ENCODE measurements at regions not wholly inside any gene's neighbourhood (a gene's known extent, or its start where the extent isn't known, plus 50 kb on each side); places are given as distances from the start of the nearest gene placed in this dataset.

DNA sequence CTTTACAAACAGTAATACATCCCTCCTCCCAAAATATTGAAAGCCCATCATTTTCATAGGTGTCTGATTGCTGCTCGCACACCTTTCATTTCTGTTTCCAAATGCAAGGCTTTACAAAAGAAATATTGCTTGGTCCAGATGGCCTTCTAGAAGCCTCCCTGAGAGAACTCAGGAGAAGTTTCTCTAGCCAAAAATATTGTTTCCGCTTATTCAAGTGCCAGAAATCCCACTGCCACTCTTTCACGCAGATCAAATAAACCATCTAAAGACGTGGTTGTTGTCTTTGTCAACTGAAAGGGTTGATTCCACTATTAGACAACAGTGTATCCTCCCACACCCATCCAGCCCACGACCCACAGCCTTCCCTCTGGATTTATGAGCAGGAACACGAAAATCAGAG lies 96.2 kb downstream of the ZIC5 start:
- TF ChIP-seq, protein P1, sequence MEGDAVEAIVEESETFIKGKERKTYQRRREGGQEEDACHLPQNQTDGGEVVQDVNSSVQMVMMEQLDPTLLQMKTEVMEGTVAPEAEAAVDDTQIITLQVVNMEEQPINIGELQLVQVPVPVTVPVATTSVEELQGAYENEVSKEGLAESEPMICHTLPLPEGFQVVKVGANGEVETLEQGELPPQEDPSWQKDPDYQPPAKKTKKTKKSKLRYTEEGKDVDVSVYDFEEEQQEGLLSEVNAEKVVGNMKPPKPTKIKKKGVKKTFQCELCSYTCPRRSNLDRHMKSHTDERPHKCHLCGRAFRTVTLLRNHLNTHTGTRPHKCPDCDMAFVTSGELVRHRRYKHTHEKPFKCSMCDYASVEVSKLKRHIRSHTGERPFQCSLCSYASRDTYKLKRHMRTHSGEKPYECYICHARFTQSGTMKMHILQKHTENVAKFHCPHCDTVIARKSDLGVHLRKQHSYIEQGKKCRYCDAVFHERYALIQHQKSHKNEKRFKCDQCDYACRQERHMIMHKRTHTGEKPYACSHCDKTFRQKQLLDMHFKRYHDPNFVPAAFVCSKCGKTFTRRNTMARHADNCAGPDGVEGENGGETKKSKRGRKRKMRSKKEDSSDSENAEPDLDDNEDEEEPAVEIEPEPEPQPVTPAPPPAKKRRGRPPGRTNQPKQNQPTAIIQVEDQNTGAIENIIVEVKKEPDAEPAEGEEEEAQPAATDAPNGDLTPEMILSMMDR (IDR thresholded peaks at IDR 0.05; ENCODE audit: low read depth, low read length) = no peak

DNA sequence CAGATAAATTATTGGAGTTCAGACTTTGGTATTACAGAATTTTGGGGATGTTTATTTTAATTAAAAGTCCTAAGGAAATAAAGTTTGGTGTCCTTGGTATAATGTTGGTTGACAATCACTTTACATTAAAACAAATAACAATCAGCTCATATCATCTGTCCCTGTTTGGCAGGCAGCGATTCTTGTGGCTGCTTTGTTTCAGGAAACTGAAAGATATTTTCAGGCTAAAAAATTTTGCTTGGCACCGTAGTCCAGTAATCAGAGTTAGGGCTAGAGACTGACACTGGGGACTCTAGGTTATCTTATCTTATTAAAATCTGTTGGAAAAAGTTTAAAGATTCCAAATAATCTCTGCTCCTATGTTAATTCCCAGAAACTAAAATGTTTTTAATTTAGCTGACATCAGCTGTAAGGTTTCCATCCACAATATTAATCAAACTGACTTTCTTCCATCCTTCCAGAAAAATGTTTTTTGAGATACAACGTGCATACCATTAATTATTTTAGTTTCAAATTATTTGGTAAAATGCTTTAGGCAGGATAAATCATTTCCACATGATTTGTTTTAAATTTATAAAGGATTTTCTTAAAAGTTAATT lies 97.6 kb downstream of the ZIC5 start:
- no peak overlapping the region for H3K4me3 ChIP-seq (ENCODE audit: low read depth, low read length)
- TF ChIP-seq, protein P1 (IDR thresholded peaks at IDR 0.05; ENCODE audit: low read depth, low read length) = no peak

More for the DNA sequence above, 96.2 kb downstream of the ZIC5 start:
- H3K4me3 ChIP-seq (ENCODE audit: low read depth, low read length) = no peak overlapping the region

DNA sequence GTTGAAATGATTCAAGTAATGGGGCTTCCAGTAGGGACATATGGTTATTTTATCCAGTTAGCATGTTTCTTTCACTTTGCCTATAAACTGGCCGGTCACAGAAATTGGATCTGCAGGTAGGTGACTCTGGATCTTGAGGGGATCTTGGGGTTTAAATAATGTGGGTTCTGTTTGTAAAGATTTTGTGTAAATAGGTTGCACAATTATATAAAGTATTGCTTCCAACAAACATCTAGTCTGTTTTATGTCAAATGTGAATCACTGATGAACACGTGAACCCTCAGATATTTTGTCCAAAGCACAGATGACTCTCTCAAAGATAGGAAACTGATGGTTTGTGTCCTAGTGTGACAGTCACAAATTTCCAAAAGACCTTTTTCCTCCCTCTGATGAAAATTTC lies 98.4 kb downstream of the ZIC5 start:
- H3K4me3 ChIP-seq (ENCODE audit: low read depth, low read length) = no peak overlapping the region
- TF ChIP-seq, protein P1 (IDR thresholded peaks at IDR 0.05; ENCODE audit: low read depth, low read length) = no peak

DNA sequence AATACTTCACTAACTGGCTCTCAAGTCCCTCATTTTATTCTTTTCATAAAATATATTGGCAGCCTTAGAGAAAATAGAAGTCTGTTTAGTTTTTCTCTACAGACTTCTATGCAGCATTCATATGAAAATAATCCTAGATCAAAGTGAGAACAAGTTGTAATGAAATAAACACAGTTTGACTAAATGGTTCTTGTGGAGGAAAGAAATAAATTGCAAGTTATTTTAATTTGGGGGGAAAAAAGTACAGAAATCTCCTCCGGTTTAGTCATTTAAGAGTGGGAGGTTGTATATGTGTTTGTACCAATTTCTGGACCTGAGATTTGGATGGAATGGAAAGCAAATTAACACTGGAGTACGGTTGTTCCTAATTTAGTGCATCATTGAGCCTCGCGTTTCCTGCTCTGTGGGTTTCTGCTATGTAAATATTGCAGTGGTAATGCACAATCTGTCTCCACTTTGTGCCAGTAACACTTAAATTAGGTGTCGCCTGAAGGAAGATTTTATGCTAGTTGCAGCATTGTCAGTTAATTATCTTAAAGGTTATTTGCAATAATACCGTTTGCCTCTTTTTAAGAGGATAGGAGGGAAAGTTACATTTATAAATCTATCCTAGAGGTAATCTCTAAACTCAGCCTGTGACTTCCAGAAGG lies 100.2 kb downstream of the ZIC5 start:
- TF ChIP-seq, protein P1 (IDR thresholded peaks at IDR 0.05; ENCODE audit: low read depth, low read length) = no peak

DNA sequence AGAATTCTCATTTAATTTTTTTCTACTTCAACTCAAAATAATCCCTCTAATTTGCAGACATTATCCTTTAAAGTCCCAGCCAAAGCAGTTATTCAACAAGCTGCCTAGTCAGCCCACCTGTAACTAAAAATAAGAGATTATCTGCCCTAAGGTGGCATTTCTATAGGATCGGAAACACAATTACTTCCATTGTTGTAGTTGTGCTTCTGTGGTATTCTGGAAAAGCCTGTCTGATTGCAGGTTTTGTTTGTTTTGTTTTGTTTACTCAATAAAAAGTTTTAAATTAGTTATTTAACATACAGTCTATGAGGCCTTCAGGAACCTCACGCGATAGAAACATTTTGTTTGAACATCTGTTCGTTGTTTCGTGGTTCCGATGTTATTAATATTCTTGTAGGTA lies 101.0 kb downstream of the ZIC5 start:
- H3K4me3 ChIP-seq (ENCODE audit: low read depth, low read length) = no peak overlapping the region
- TF ChIP-seq, protein P1 (IDR thresholded peaks at IDR 0.05; ENCODE audit: low read depth, low read length) = no peak

More for the DNA sequence above, 100.2 kb downstream of the ZIC5 start:
- H3K4me3 ChIP-seq (ENCODE audit: low read depth, low read length) = no peak overlapping the region

DNA sequence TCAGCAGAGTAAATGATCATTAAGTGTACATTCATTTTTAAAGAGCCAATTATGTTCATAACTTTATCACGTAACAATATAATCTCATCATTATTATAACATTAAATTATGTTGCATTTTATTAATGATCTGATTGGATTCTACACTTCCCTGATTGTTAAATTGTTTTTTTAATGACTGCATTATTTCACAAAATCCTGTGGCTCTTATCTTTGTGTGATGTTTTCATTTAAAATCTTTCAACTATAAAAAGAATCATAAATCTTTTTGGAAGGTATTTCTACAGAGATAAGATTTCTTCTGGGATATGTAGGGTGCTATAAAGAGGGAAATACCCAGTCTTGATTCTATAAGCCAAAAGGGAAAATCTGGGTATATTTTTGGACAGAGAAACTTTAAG lies 101.7 kb downstream of the ZIC5 start:
- no peak overlapping the region for H3K4me3 ChIP-seq (ENCODE audit: low read depth, low read length)
- TF ChIP-seq, protein P1 (IDR thresholded peaks at IDR 0.05; ENCODE audit: low read depth, low read length) = no peak

DNA sequence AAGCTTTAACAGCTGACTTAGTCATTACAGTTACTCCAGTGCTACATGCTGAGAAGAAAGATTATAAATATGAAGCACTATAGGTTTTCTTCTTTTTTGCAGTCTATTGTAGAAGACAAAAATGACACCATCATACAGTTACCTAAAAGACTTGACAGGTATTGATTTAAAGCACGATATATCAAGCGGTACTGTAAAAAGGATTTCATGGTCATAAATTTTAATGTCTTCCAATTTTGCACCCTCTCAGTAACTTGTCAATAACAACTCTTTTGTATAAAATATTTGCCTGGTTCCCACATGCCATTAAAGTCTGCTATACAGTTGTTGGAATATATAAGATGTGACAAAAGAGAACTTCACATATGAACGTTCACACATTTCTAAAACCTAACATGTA lies 102.8 kb downstream of the ZIC5 start:
- TF ChIP-seq, protein P1 (IDR thresholded peaks at IDR 0.05; ENCODE audit: low read depth, low read length) = no peak
- no peak overlapping the region for H3K4me3 ChIP-seq (ENCODE audit: low read depth, low read length)

Measured in WI38 (cell line).